SK-N-SH treated with all-trans-retinoic acid at 6 μM for 48 hours (cell line): ENCODE measurements at regions not wholly inside any gene's neighbourhood (a gene's known extent, or its start where the extent isn't known, plus 50 kb on each side); places are given as distances from the start of the nearest gene placed in this dataset.

Source experiments
- ATAC-seq: fragments of 200-7000 bp; cut with Tn5 transposase; 3 replicates; pipeline ENCODE4 v1.9.1; 2020; ENCODE audit warnings: mild to moderate bottlenecking, moderate library complexity
- ARNTL ChIP-seq: fragments of 450-650 bp; formaldehyde crosslinking; IDR thresholded peaks from 2 replicates; pipeline ENCODE4 v1.5.0; 2020; ENCODE audit warnings: low read depth, mild to moderate bottlenecking, moderate library complexity, borderline replicate concordance
- BACH2 ChIP-seq: fragments of 250-450 bp; sonication (Bioruptor Pico); IDR thresholded peaks from 2 replicates; pipeline ENCODE4 v1.9.0; 2021; ENCODE audit warnings: mild to moderate bottlenecking, borderline replicate concordance
- CREB5 ChIP-seq: fragments of 250-450 bp; sonication (Bioruptor Pico); IDR thresholded peaks from 2 replicates; pipeline ENCODE4 v1.5.1; 2020; ENCODE audit warnings: low read depth, mild to moderate bottlenecking, moderate library complexity
- CSDC2 ChIP-seq: fragments of 250-450 bp; sonication (Bioruptor Pico); IDR thresholded peaks from 2 replicates; pipeline ENCODE4 v1.5.0; 2020; ENCODE audit warnings: mild to moderate bottlenecking, moderate library complexity
- CSRNP3 ChIP-seq: fragments of 250-450 bp; sonication (Bioruptor Pico); IDR thresholded peaks from 2 replicates; pipeline ENCODE4 v1.5.1; 2021; ENCODE audit warnings: mild to moderate bottlenecking, moderate library complexity
- GLIS3 ChIP-seq: fragments of 250-450 bp; sonication (Bioruptor Pico); IDR thresholded peaks from 2 replicates; pipeline ENCODE4 v1.5.0; 2020; ENCODE audit warnings: mild to moderate bottlenecking, moderate library complexity
- ISL1 ChIP-seq: fragments of 250-450 bp; sonication (Bioruptor Pico); IDR thresholded peaks from 2 replicates; pipeline ENCODE4 v2.1.2; 2022; ENCODE audit warnings: mild to moderate bottlenecking, moderate library complexity
- OSR1 ChIP-seq: fragments of 250-450 bp; sonication (Bioruptor Pico); IDR thresholded peaks from 2 replicates; pipeline ENCODE4 v1.8.0; 2022; ENCODE audit warnings: moderate library complexity, mild to moderate bottlenecking, inconsistent platforms
- PATZ1 ChIP-seq: fragments of 250-450 bp; sonication (Bioruptor Pico); IDR thresholded peaks from 2 replicates; pipeline ENCODE4 v1.8.0; 2020; ENCODE audit warnings: mild to moderate bottlenecking, moderate library complexity, borderline replicate concordance
- POU6F1 ChIP-seq: fragments of 250-450 bp; sonication (Bioruptor Pico); IDR thresholded peaks from 2 replicates; pipeline ENCODE4 v1.8.0; 2021; ENCODE audit warnings: low read depth, mild to moderate bottlenecking, moderate library complexity, borderline replicate concordance
- PPARA ChIP-seq: fragments of 250-450 bp; sonication (Bioruptor Pico); IDR thresholded peaks from 2 replicates; pipeline ENCODE4 v1.5.0; 2020; ENCODE audit warnings: mild to moderate bottlenecking, borderline replicate concordance
- RARB ChIP-seq: fragments of 250-450 bp; sonication (Bioruptor Pico); IDR thresholded peaks from 2 replicates; pipeline ENCODE4 v1.8.0; 2021; ENCODE audit warnings: mild to moderate bottlenecking, moderate library complexity
- SNAI2 ChIP-seq: fragments of 250-450 bp; sonication (Bioruptor Pico); IDR thresholded peaks from 2 replicates; pipeline ENCODE4 v1.5.0; 2020; ENCODE audit warnings: mild to moderate bottlenecking, moderate library complexity
- TCF4 ChIP-seq: fragments of 250-450 bp; sonication (Bioruptor Pico); IDR thresholded peaks from 2 replicates; pipeline ENCODE4 v1.8.0; 2021; ENCODE audit warnings: mild to moderate bottlenecking, moderate library complexity, borderline replicate concordance
- TOX ChIP-seq: fragments of 250-450 bp; sonication (Bioruptor Pico); IDR thresholded peaks from 2 replicates; pipeline ENCODE4 v1.8.0; 2021; ENCODE audit warnings: mild to moderate bottlenecking, moderate library complexity, borderline replicate concordance
- TSHZ2 ChIP-seq: fragments of 250-450 bp; sonication (Bioruptor Pico); IDR thresholded peaks from 2 replicates; pipeline ENCODE4 v1.5.0; 2020; ENCODE audit warnings: mild to moderate bottlenecking, moderate library complexity
- ZC3H10 ChIP-seq: fragments of 250-450 bp; sonication (Bioruptor Pico); IDR thresholded peaks from 2 replicates; pipeline ENCODE4 v1.5.1; 2021; ENCODE audit warnings: mild to moderate bottlenecking, moderate library complexity
- ZFP3 ChIP-seq: fragments of 250-450 bp; sonication (Bioruptor Pico); IDR thresholded peaks from 2 replicates; pipeline ENCODE4 v1.5.0; 2020; ENCODE audit warnings: mild to moderate bottlenecking, moderate library complexity
- ZFP30 ChIP-seq: fragments of 450-650 bp; formaldehyde crosslinking; IDR thresholded peaks from 2 replicates; pipeline ENCODE4 v1.5.0; 2022; ENCODE audit warnings: mild to moderate bottlenecking, moderate library complexity
- ZNF565 ChIP-seq: fragments of 450-650 bp; formaldehyde crosslinking; conservative IDR thresholded peaks from 2 replicates; pipeline ENCODE4 v1.5.0; 2020; ENCODE audit warnings: low read depth, mild to moderate bottlenecking, moderate library complexity
- ZNF70 ChIP-seq: fragments of 450-650 bp; formaldehyde crosslinking; IDR thresholded peaks from 2 replicates; pipeline ENCODE4 v1.5.0; 2020; ENCODE audit warnings: mild to moderate bottlenecking, moderate library complexity
- ZNF8 ChIP-seq: fragments of 450-650 bp; formaldehyde crosslinking; IDR thresholded peaks from 2 replicates; pipeline ENCODE4 v1.5.0; 2020; ENCODE audit warnings: mild to moderate bottlenecking, moderate library complexity

- TF ChIP-seq CSDC2 (CRISPR knock-in tag) (no peak), ZFP30 (no peak), CSRNP3 (CRISPR knock-in tag) (no peak), ZC3H10 (CRISPR knock-in tag) (no peak), ZNF70 (CRISPR knock-in tag) (no peak), PPARA (no peak), ZFP3 (CRISPR knock-in tag) (no peak), TSHZ2 (CRISPR knock-in tag) (no peak), BACH2 (CRISPR knock-in tag) (no peak), ZNF8 (CRISPR knock-in tag) (no peak), OSR1 (CRISPR knock-in tag) (no peak), ARNTL (CRISPR knock-in tag) (no peak), CREB5 (CRISPR knock-in tag) (no peak)
- TF ChIP-seq, all 23 proteins: peak for 0
- ATAC-seq: no peak
These were observed 360.0 kb upstream of the PROK2 start for GRCh38 chr3:72144773-72145505.

GRCh38 chr3:72143966-72144717, 359.2 kb upstream of the PROK2 start:
- ATAC-seq: no peak
- TF ChIP-seq CREB5 (CRISPR knock-in tag) (no peak), TCF4 (CRISPR knock-in tag) (no peak), GLIS3 (no peak)

- no peak for TF ChIP-seq POU6F1 (CRISPR knock-in tag)
- TF ChIP-seq TOX (CRISPR knock-in tag): no peak
- TF ChIP-seq TSHZ2 (CRISPR knock-in tag): no peak
- TF ChIP-seq OSR1 (CRISPR knock-in tag): no peak
- no peak for TF ChIP-seq RARB
- no peak for TF ChIP-seq ISL1 (CRISPR knock-in tag)
- no peak for TF ChIP-seq GLIS3
- TF ChIP-seq SNAI2 (CRISPR knock-in tag): no peak
- no peak for TF ChIP-seq BACH2 (CRISPR knock-in tag)
- no peak for TF ChIP-seq PPARA
- TF ChIP-seq PATZ1 (CRISPR knock-in tag): no peak
- no peak for TF ChIP-seq ZNF70 (CRISPR knock-in tag)
- TF ChIP-seq ZNF565: no peak
- no peak for ATAC-seq
These were observed 358.4 kb upstream of the PROK2 start for GRCh38 chr3:72143322-72143721.
